B cell (primary cell): ENCODE measurements at regions not wholly inside any gene's neighbourhood (a gene's known extent, or its start where the extent isn't known, plus 50 kb on each side); places are given as distances from the start of the nearest gene placed in this dataset.
A peak's percentile ranks its signal among the peaks of the same experiment; 100 is the strongest.

Experiments
- ATAC-seq: fragments of 200-7000 bp; cut with Tn5 transposase; one replicate; pipeline ENCODE4 v1.10.0; 2021; ENCODE audit warnings: low read depth, mild to moderate bottlenecking, moderate number of reproducible peaks, moderate library complexity
- CTCF ChIA-PET: fragments of 350-600 bp; sonication (Branson Sonifier 250); formaldehyde crosslinking; loops from one replicate; lab custom pipeline; 2021; ENCODE audit warnings: antibody characterized with exemption, inconsistent platforms; lab: Charles Lee
- POLR2A ChIA-PET: fragments of 350-600 bp; sonication (Branson Sonifier 250); formaldehyde crosslinking; loops from one replicate; lab custom pipeline; 2021; ENCODE audit warnings: antibody characterized with exemption; lab: Charles Lee
- DNase-seq: peaks from one replicate; pipeline ENCODE4 v3.0.0; 2013
- H2AFZ ChIP-seq: 2 replicates; pipeline ENCODE4 v1.6.1; 2012; ENCODE audit warnings: mild to moderate bottlenecking, low read depth, low read length; ENCODE audit not compliant: insufficient read depth, poor library complexity, severe bottlenecking
- H3K27ac ChIP-seq, 2 donors: 1 replicate in 1 of 2; 2 replicates in 1 of 2; pipeline ENCODE4 v1.5.1; 2012 to 2013; ENCODE audit warnings: low read length in 2 of 2, mild to moderate bottlenecking in 2 of 2, moderate library complexity in 1 of 2
- H3K27me3 ChIP-seq, 4 experiments: fragments of 200-600 bp in 1 of 4; sonication (generic) in 1 of 4; replicated peaks in 1 of 4; 1 replicate in 2 of 4; 2 replicates in 2 of 4; pipeline versions ENCODE4 v1.6.1 to v1.7.0; 2013 to 2016; ENCODE audit warnings: low read length in 3 of 4, mild to moderate bottlenecking in 2 of 4, mixed read lengths in 1 of 4, moderate library complexity in 1 of 4; ENCODE audit not compliant: insufficient read depth in 4 of 4, control insufficient read depth in 3 of 4; ENCODE audit errors: control extremely low read depth in 1 of 4
- H3K36me3 ChIP-seq, 2 experiments: replicated peaks in 1 of 2; 1 replicate in 1 of 2; 2 replicates in 1 of 2; pipeline versions ENCODE4 v1.6.1 to v1.7.1; 2013; ENCODE audit warnings: low read length in 1 of 2; ENCODE audit not compliant: insufficient read depth in 2 of 2, control insufficient read depth in 1 of 2; ENCODE audit errors: control extremely low read depth in 1 of 2, extremely low read depth in 1 of 2
- H3K4me1 ChIP-seq, 2 donors: fragments of 200-600 bp in 1 of 2; sonication (generic) in 1 of 2; 1 replicate in 1 of 2; 2 replicates in 1 of 2; pipeline versions ENCODE4 v1.5.1 to v1.6.1; 2013 to 2017; ENCODE audit warnings: low read length in 2 of 2; ENCODE audit not compliant: control insufficient read depth in 2 of 2, insufficient read depth in 2 of 2
- H3K4me2 ChIP-seq: replicated peaks from 2 replicates; pipeline ENCODE3; 2012; ENCODE audit warnings: mild to moderate bottlenecking, low read depth, low read length; ENCODE audit not compliant: poor library complexity, severe bottlenecking
- H3K4me3 ChIP-seq, 5 experiments: fragments of 200-600 bp in 1 of 5; sonication (generic) in 1 of 5; 1 replicate in 3 of 5; 2 replicates in 2 of 5; pipeline versions ENCODE4 v1.5.1 to v1.7.0; 2011 to 2016; ENCODE audit warnings: low read length in 4 of 5, mild to moderate bottlenecking in 4 of 5, low read depth in 2 of 5, control low read depth in 1 of 5, moderate library complexity in 1 of 5; ENCODE audit not compliant: insufficient read depth in 1 of 5; ENCODE audit errors: control extremely low read depth in 1 of 5, extremely low read depth in 1 of 5
- H3K79me2 ChIP-seq: fragments of 200-600 bp; sonication (generic); one replicate; pipeline ENCODE4 v1.6.0; 2016; ENCODE audit warnings: low read length; ENCODE audit not compliant: control insufficient read depth, insufficient read depth
- H3K9ac ChIP-seq: fragments of 200-600 bp; sonication (generic); 2 replicates; pipeline ENCODE4 v1.6.1; 2017; ENCODE audit warnings: mild to moderate bottlenecking, low read length, moderate library complexity
- H3K9me3 ChIP-seq, 3 donors: one replicate each; pipeline versions ENCODE4 v1.6.1 to v1.7.1; 2013; ENCODE audit warnings: low read length in 2 of 3; ENCODE audit not compliant: control insufficient read depth in 2 of 3, insufficient read depth in 1 of 3; ENCODE audit errors: control extremely low read depth in 1 of 3
- H4K20me1 ChIP-seq: 2 replicates; pipeline ENCODE4 v1.6.0; 2012; ENCODE audit warnings: mild to moderate bottlenecking, low read length; ENCODE audit not compliant: insufficient read depth, control insufficient read depth, poor library complexity, severe bottlenecking
- H3K27ac Mint-ChIP-seq: one replicate; pipeline ENCODE4 v1.8.0; 2021; ENCODE audit warnings: mixed read lengths
- H3K27me3 Mint-ChIP-seq: one replicate; pipeline ENCODE4 v1.8.0; 2021; ENCODE audit warnings: mixed read lengths
- H3K4me1 Mint-ChIP-seq: one replicate; pipeline ENCODE4 v1.8.0; 2021; ENCODE audit warnings: mixed read lengths
- H3K4me3 Mint-ChIP-seq: one replicate; pipeline ENCODE4 v1.8.0; 2021; ENCODE audit warnings: mixed read lengths
- H3K9me3 Mint-ChIP-seq: one replicate; pipeline ENCODE4 v1.8.0; 2022; ENCODE audit warnings: mixed read lengths; ENCODE audit not compliant: insufficient read depth
- EZH2 ChIP-seq: IDR thresholded peaks from 2 replicates; pipeline ENCODE4 v1.6.1; 2012; ENCODE audit warnings: borderline replicate concordance, low read depth, mild to moderate bottlenecking, moderate library complexity, low read length; ENCODE audit not compliant: insufficient read depth, poor library complexity, severe bottlenecking
- WGBS: methylation state at CpG from one replicate; pipeline ENCODE4 v1.1.5; 2013; ENCODE audit warnings: missing lambda C conversion rate; ENCODE audit not compliant: insufficient coverage; 5-methylcytosine and 5-hydroxymethylcytosine counted together
- intact Hi-C: fragments of 100-400 bp; cut with micrococcal nuclease; formaldehyde crosslinking; loops from one replicate; pipeline ENCODE4 v1.10.0; 2022
- TF ChIP-seq, protein P1 (sequence below): fragments of 200-600 bp; IDR thresholded peaks from one replicate; pipeline ENCODE4 v1.8.0; 2022; ENCODE audit warnings: antibody characterized with exemption, mild to moderate bottlenecking

DNA sequence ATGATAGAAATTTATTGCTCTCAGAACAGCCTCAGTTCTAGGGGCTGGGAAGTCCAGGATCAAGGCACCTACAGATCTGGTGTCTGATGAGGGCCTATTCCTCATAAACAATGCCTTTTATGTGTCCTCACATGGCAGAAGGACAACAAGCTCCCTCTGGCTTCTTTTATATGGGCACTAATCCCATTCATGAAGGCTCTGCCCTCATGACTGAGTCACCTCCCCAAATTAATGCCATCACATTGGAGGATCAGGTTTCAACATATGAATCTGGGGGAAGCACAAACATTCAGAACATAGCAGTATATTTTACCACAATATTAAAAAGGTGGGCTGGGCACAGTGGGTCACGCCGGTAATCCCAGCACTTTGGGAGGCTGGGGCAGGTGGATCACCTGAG is 58.5 kb upstream of the CCN6 start:
- no peaks in the 10 kb centered on the region for H3K36me3 ChIP-seq
- no peak for DNase-seq
- Mint-ChIP-seq H3K4me3 (no peak overlapping the region), H3K9me3 (no peaks in the 10 kb centered on the region), H3K4me1 (peaks cover 9% of the 10 kb centered on the region), H3K27me3 (peaks cover 22% of the 10 kb centered on the region), H3K27ac (no peak overlapping the region)
- H3K27ac ChIP-seq, result no peak overlapping the region
- ChIA-PET CTCF (interaction anchor here (2.2 to 6.5 kb wide), 2 partner anchors 273 to 286 kb away, joined by 5 to 112 read pairs; no protein-coding TSS in a partner anchor), POLR2A (no interaction called here)
- H3K4me2 ChIP-seq, result no peak overlapping the region
- TF ChIP-seq EZH2, result no peak
- TF ChIP-seq, protein P1, sequence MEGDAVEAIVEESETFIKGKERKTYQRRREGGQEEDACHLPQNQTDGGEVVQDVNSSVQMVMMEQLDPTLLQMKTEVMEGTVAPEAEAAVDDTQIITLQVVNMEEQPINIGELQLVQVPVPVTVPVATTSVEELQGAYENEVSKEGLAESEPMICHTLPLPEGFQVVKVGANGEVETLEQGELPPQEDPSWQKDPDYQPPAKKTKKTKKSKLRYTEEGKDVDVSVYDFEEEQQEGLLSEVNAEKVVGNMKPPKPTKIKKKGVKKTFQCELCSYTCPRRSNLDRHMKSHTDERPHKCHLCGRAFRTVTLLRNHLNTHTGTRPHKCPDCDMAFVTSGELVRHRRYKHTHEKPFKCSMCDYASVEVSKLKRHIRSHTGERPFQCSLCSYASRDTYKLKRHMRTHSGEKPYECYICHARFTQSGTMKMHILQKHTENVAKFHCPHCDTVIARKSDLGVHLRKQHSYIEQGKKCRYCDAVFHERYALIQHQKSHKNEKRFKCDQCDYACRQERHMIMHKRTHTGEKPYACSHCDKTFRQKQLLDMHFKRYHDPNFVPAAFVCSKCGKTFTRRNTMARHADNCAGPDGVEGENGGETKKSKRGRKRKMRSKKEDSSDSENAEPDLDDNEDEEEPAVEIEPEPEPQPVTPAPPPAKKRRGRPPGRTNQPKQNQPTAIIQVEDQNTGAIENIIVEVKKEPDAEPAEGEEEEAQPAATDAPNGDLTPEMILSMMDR, result no peak
- ATAC-seq, result no peak
- intact Hi-C loops, result no loop called here
- H3K9ac ChIP-seq, result no peak overlapping the region
- H4K20me1 ChIP-seq, result no peaks in the 10 kb centered on the region
- H3K27me3 ChIP-seq, result peaks cover 0 to 23% (median 9%) of the 10 kb centered on the region in 4 experiments
- no peak overlapping the region for H2AFZ ChIP-seq
- H3K4me3 ChIP-seq, result no peak overlapping the region
- H3K9me3 ChIP-seq, result no peaks in the 10 kb centered on the region
- no CpG with 5 or more reads among the region's 2 CpGs for WGBS
- no peaks in the 10 kb centered on the region for H3K79me2 ChIP-seq
- peaks cover 4 to 6% of the 10 kb centered on the region in 2 donors for H3K4me1 ChIP-seq

DNA sequence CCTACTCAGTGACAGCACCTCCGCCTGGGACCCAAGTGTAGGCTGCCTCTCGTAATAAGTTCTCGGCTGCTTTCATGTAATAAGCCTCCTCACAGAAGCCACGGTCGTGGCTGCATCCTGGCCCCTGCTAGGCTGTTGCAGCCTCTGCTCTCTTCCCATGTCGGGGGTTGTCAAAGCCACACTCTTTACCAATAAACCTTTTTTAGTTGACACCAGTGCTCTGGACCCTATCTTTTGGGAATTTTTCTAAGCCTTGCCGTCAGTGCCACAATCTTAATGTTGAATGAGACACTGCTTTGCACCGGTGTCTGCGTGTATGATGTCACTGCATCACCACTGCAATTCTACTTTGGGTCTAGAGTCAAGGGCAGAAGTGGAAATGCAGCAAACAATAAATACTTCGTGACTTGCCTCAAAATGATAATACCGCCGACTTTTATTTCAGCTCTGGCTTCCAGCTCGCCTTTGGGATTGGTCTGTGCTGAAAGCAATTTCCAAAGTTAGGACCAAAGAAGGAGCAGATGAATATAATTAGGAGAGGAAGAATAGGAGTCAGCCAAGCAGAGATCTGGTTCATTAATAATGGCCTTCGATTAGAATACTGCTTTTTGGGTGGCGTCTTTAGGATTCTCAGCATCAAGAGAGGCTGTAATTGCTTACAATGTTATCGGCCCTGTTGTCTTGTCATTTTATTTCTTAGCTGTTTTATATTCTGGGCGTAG is 57.6 kb upstream of the CCN6 start:
- peaks cover 4 to 6% of the 10 kb centered on the region in 2 donors for H3K4me1 ChIP-seq
- intact Hi-C loops, result no loop called here
- H3K4me3 ChIP-seq, result no peak overlapping the region
- peak overlapping the region; percentile 47 for H2AFZ ChIP-seq
- DNase-seq (no peak), ATAC-seq (no peak)
- POLR2A ChIA-PET, result interaction anchor here (0.7 to 1.1 kb wide), 2 partner anchors 243 to 286 kb away, joined by 3 read pairs; no protein-coding TSS in a partner anchor
- H3K4me2 ChIP-seq, result no peak overlapping the region
- H3K9ac ChIP-seq, result no peak overlapping the region
- 86% methylated on average over 16 of the region's 17 CpGs for WGBS
- H3K36me3 ChIP-seq, result no peaks in the 10 kb centered on the region
- no peaks in the 10 kb centered on the region for H4K20me1 ChIP-seq
- no peak for TF ChIP-seq EZH2
- TF ChIP-seq, protein P1, result no peak
- H3K27ac ChIP-seq, result no peak overlapping the region
- H3K9me3 ChIP-seq, result no peaks in the 10 kb centered on the region
- no peak overlapping the region for H3K27ac Mint-ChIP-seq
- peaks cover 22% of the 10 kb centered on the region for H3K27me3 Mint-ChIP-seq
- H3K27me3 ChIP-seq, result peaks cover 0 to 18% (median 6%) of the 10 kb centered on the region in 4 experiments
- H3K4me1 Mint-ChIP-seq, result peaks cover 9% of the 10 kb centered on the region
- no peaks in the 10 kb centered on the region for H3K79me2 ChIP-seq
- no peak overlapping the region for H3K4me3 Mint-ChIP-seq
- H3K9me3 Mint-ChIP-seq, result no peaks in the 10 kb centered on the region
- CTCF ChIA-PET, result interaction anchor here (0.7 to 6.5 kb wide), 9 partner anchors 21 to 319 kb away, joined by 3 to 112 read pairs (median 5); no protein-coding TSS in a partner anchor
